ENCODE measurements at regions not wholly inside any gene's neighbourhood (a gene's known extent, or its start where the extent isn't known, plus 50 kb on each side); places are given as distances from the start of the nearest gene placed in this dataset.

- H3K27me3 ChIP-seq: no peaks in the 10 kb centered on the region
- H3K36me3 ChIP-seq: no peaks in the 10 kb centered on the region
- H3K4me1 ChIP-seq: no peaks in the 10 kb centered on the region
- no peak overlapping the region for H3K27ac ChIP-seq
- H3K9me3 ChIP-seq: peaks cover 0 to 3% of the 10 kb centered on the region in 2 donors
- DNase-seq (ENCODE audit: low spot score in 2 of 2): no peak
- intact Hi-C loops (cut with DNase I; ENCODE audit: low total_unique reads): no loop called here
- TF ChIP-seq, protein P1, sequence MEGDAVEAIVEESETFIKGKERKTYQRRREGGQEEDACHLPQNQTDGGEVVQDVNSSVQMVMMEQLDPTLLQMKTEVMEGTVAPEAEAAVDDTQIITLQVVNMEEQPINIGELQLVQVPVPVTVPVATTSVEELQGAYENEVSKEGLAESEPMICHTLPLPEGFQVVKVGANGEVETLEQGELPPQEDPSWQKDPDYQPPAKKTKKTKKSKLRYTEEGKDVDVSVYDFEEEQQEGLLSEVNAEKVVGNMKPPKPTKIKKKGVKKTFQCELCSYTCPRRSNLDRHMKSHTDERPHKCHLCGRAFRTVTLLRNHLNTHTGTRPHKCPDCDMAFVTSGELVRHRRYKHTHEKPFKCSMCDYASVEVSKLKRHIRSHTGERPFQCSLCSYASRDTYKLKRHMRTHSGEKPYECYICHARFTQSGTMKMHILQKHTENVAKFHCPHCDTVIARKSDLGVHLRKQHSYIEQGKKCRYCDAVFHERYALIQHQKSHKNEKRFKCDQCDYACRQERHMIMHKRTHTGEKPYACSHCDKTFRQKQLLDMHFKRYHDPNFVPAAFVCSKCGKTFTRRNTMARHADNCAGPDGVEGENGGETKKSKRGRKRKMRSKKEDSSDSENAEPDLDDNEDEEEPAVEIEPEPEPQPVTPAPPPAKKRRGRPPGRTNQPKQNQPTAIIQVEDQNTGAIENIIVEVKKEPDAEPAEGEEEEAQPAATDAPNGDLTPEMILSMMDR (IDR thresholded peaks at IDR 0.05): no peak
- TF ChIP-seq POLR2AphosphoS5 (IDR thresholded peaks at IDR 0.05): no peak
- no peak for TF ChIP-seq POLR2A (IDR thresholded peaks at IDR 0.05)
- no peak overlapping the region for H3K4me3 ChIP-seq
These were observed 230.3 kb upstream of the ECI2 start for GRCh38 chr6:4365686-4366085.

- DNase-seq (ENCODE audit: low spot score in 2 of 2): no peak
- no peaks in the 10 kb centered on the region for H3K27me3 ChIP-seq
- no peak overlapping the region for H3K4me3 ChIP-seq
- no peaks in the 10 kb centered on the region for H3K4me1 ChIP-seq
- no peaks in the 10 kb centered on the region for H3K36me3 ChIP-seq
- intact Hi-C loops (cut with DNase I; ENCODE audit: low total_unique reads): no loop called here
- peaks cover 0 to under 1% of the 10 kb centered on the region in 2 donors for H3K9me3 ChIP-seq
- no peak overlapping the region for H3K27ac ChIP-seq
- TF ChIP-seq, protein P1 (IDR thresholded peaks at IDR 0.05): no peak
- TF ChIP-seq POLR2AphosphoS5 (IDR thresholded peaks at IDR 0.05) (no peak), POLR2A (IDR thresholded peaks at IDR 0.05) (no peak)
These were observed 229.3 kb upstream of the ECI2 start for GRCh38 chr6:4364711-4365110.

- Histone ChIP-seq H3K4me1 (peaks cover 0 to under 1% of the 10 kb centered on the region in 2 donors), H3K4me3 (no peak overlapping the region), H3K27me3 (no peaks in the 10 kb centered on the region), H3K9me3 (no peaks in the 10 kb centered on the region), H3K36me3 (no peaks in the 10 kb centered on the region), H3K27ac (no peak overlapping the region)
- TF ChIP-seq POLR2AphosphoS5 (IDR thresholded peaks at IDR 0.05) (no peak), POLR2A (IDR thresholded peaks at IDR 0.05) (no peak)
- TF ChIP-seq, protein P1 (IDR thresholded peaks at IDR 0.05): no peak
- intact Hi-C loops (cut with DNase I; ENCODE audit: low total_unique reads): no loop called here
- DNase-seq (ENCODE audit: low spot score in 2 of 2): no peak
These were observed 228.8 kb upstream of the ECI2 start for GRCh38 chr6:4364172-4364571.

DNA sequence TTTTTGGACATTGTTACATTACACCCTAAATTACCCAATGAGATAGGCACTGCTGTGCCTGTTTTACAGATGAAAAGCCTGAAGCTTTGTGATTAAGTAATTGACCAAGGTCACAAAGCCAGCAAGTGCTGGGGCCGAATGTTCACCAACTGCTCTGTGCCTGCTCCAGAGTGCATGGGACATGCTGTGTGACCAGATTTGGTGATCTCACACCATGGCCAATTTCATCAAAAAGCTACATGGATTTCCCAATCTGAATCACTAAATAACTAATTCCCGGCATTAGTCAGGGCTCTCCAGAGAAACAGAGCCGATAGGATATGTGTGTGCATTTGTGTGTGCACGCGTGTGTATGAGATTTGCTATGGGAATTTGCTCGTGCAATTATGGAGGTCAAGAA, 228.3 kb upstream of the ECI2 start:
- peaks cover 0 to 3% of the 10 kb centered on the region in 2 donors for H3K4me1 ChIP-seq
- TF ChIP-seq, protein P1 (IDR thresholded peaks at IDR 0.05): no peak
- no peak for TF ChIP-seq POLR2AphosphoS5 (IDR thresholded peaks at IDR 0.05)
- TF ChIP-seq POLR2A (IDR thresholded peaks at IDR 0.05): no peak
- no peaks in the 10 kb centered on the region for H3K9me3 ChIP-seq
- no peaks in the 10 kb centered on the region for H3K36me3 ChIP-seq
- H3K27ac ChIP-seq: no peak overlapping the region
- H3K27me3 ChIP-seq: no peaks in the 10 kb centered on the region
- no peak for DNase-seq (ENCODE audit: low spot score in 2 of 2)
- H3K4me3 ChIP-seq: no peak overlapping the region
- intact Hi-C loops (cut with DNase I; ENCODE audit: low total_unique reads): no loop called here

DNA sequence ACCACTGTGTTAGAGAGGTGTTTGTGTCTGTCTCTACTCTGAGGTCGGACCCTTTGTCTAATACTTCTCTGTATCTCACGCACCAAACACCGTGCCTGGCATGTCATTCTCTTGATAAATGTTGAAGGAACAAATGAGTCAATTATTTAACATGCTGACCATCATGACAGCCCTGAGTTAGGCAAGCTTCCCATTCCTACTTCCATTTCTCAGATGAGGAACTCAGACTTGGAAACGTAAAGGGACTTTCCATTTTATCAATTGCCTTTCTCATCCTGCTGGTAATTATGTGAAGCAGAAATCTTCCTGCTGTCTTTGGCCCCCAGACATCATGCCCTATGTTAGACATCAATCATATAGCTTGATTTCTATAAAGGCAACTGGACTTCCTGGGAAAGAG, 227.0 kb upstream of the ECI2 start:
- Histone ChIP-seq H3K36me3 (no peaks in the 10 kb centered on the region), H3K27me3 (no peaks in the 10 kb centered on the region), H3K9me3 (no peaks in the 10 kb centered on the region), H3K27ac (no peak overlapping the region), H3K4me3 (no peak overlapping the region), H3K4me1 (peaks cover 0 to 3% of the 10 kb centered on the region in 2 donors)
- intact Hi-C loops (cut with DNase I; ENCODE audit: low total_unique reads): no loop called here
- TF ChIP-seq, protein P1 (IDR thresholded peaks at IDR 0.05): no peak
- no peak for TF ChIP-seq POLR2AphosphoS5 (IDR thresholded peaks at IDR 0.05)
- no peak for TF ChIP-seq POLR2A (IDR thresholded peaks at IDR 0.05)
- DNase-seq (ENCODE audit: low spot score in 2 of 2): no peak

All from breast epithelium (tissue), 4 donors.